Uterus (tissue), 2 donors: ENCODE measurements at regions not wholly inside any gene's neighbourhood (a gene's known extent, or its start where the extent isn't known, plus 50 kb on each side); places are given as distances from the start of the nearest gene placed in this dataset.

Source experiments
- CTCF ChIP-seq, 4 experiments: fragments of 200-600 bp in 2 of 4; fragments of 450-650 bp in 2 of 4; sonication (generic) in 2 of 4; IDR thresholded peaks; one replicate each; pipeline ENCODE4 v1.5.1; 2016 to 2019; ENCODE audit warnings: antibody characterized with exemption in 4 of 4, mild to moderate bottlenecking in 2 of 4, moderate library complexity in 1 of 4
- POLR2A ChIP-seq, 2 donors: fragments of 450-650 bp; IDR thresholded peaks; one replicate each; pipeline ENCODE4 v1.6.1; 2016; ENCODE audit warnings: antibody characterized with exemption in 2 of 2, mild to moderate bottlenecking in 1 of 2, moderate library complexity in 1 of 2

DNA sequence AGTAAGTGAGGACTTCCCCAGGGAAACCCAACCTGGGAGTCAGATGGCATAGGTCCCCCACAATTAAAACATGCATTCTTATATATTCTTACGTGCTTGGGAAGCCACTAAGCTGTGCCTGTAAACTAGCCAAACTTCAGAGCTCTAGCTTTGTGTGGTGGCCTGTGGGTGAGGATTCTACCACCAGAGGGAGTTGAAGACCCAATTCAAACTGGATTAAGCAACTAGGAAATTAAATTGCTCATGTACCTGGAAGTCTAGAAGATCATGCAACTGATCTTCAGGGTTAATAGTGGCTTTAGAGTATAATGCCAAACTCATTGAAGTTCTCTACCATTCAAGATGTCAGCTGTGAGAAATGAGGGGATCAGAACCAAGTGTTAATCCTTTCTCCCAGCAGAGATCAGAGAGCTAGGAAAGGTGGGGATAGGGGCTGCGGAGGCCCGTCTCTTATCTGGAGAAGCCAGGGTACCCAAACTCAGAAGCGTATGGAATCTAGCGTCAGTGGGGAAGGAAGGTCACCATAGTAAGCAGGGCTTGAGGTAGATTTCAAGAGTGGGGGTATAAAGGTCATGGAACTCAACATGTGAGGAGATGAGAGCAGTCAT lies 53.2 kb upstream of the CCDC85A start:
- TF ChIP-seq POLR2A (IDR thresholded peaks at IDR 0.05) (no peak), CTCF (IDR thresholded peaks at IDR 0.05) (peak in 2 of 4 experiments; percentile 10 to 37)
